Panc1 (cell line): ENCODE measurements at regions not wholly inside any gene's neighbourhood (a gene's known extent, or its start where the extent isn't known, plus 50 kb on each side); places are given as distances from the start of the nearest gene placed in this dataset.

Experiments
- ATAC-seq: fragments of 200-7000 bp; cut with Tn5 transposase; 2 replicates; pipeline ENCODE4 v1.9.1; 2020; ENCODE audit warnings: mild to moderate bottlenecking, moderate library complexity
- BruUV-seq: library from RNA; stranded (reverse); fragments of 400-500 nt; replicated peaks from 2 replicates; lab custom pipeline; 2021; lab: Mats Ljungman, UMichigan
- CTCF ChIA-PET: fragments of 300-600 bp; sonication (Branson Sonifier 250); formaldehyde crosslinking; loops from one replicate; lab custom pipeline; 2022; ENCODE audit warnings: antibody characterized with exemption; lab: Charles Lee
- POLR2A ChIA-PET: fragments of 300-600 bp; sonication (Branson Sonifier 250); formaldehyde crosslinking; loops from one replicate; lab custom pipeline; 2022; ENCODE audit warnings: antibody characterized with exemption; lab: Charles Lee
- DNase-seq: peaks from one replicate; pipeline ENCODE4 v3.0.0-alpha.2; 2010; ENCODE audit warnings: low read depth, low spot score
- H3K27ac ChIP-seq: 2 replicates; pipeline ENCODE4 v1.5.1; 2011; ENCODE audit warnings: mild to moderate bottlenecking, low read length, inconsistent platforms
- H3K27me3 ChIP-seq: fragments of 200-500 bp; sonication (Bioruptor generic); 2 replicates; pipeline ENCODE4 v1.6.0; 2014; ENCODE audit warnings: low read length, inconsistent platforms; ENCODE audit not compliant: control insufficient read depth, insufficient read depth
- H3K36me3 ChIP-seq: fragments of 200-500 bp; sonication (Bioruptor generic); 2 replicates; pipeline ENCODE4 v1.5.1; 2014; ENCODE audit warnings: inconsistent platforms, mild to moderate bottlenecking, low read length, moderate library complexity; ENCODE audit not compliant: control insufficient read depth, insufficient read depth
- H3K4me1 ChIP-seq: 2 replicates; pipeline ENCODE4 v1.5.1; 2011; ENCODE audit warnings: inconsistent platforms, mild to moderate bottlenecking, low read length, moderate library complexity; ENCODE audit not compliant: control insufficient read depth, insufficient read depth
- H3K4me3 ChIP-seq, 2 experiments: 2 replicates each; pipeline ENCODE4 v1.5.1; 2011 to 2012; ENCODE audit warnings: low read depth in 2 of 2, low read length in 2 of 2, mild to moderate bottlenecking in 2 of 2, inconsistent platforms in 1 of 2, moderate library complexity in 1 of 2
- H3K9me3 ChIP-seq: fragments of 200-500 bp; sonication (Bioruptor generic); 2 replicates; pipeline ENCODE4 v1.5.1; 2014; ENCODE audit warnings: low read depth, mild to moderate bottlenecking, inconsistent platforms, low read length, moderate library complexity; ENCODE audit not compliant: control insufficient read depth, insufficient read depth
- POLR2AphosphoS5 ChIP-seq: IDR thresholded peaks from 2 replicates; pipeline ENCODE4 v1.6.1; 2012; ENCODE audit warnings: mild to moderate bottlenecking, low read depth, low read length, moderate library complexity
- SIN3A ChIP-seq: IDR thresholded peaks from 2 replicates; pipeline ENCODE4 v1.6.1; 2012; ENCODE audit warnings: low read depth, mild to moderate bottlenecking, low read length, moderate library complexity, borderline replicate concordance; ENCODE audit not compliant: insufficient read depth
- TCF7L2 ChIP-seq: IDR thresholded peaks from 2 replicates; pipeline ENCODE4 v1.6.1; 2011; ENCODE audit warnings: mild to moderate bottlenecking, low read depth, low read length, inconsistent platforms
- in situ Hi-C: cut with HindIII; loops from 2 replicates; pipeline ENCODE4 v1.10.0; 2016; ENCODE audit warnings: low sequenced_read_pairs, low pct_unique_long_range_greater_than_20kb
- intact Hi-C: fragments of 100-400 bp; cut with micrococcal nuclease; formaldehyde crosslinking; loops from one replicate; pipeline ENCODE4 v1.10.0; 2022; ENCODE audit not compliant: unreplicated experiment
- TF ChIP-seq, protein P1 (sequence below): fragments of 450-650 bp; IDR thresholded peaks from 2 replicates; pipeline ENCODE4 v1.5.1; 2017; ENCODE audit warnings: mild to moderate bottlenecking
- TF ChIP-seq, protein P2 (sequence below), 2 experiments: IDR thresholded peaks; 2 replicates each; pipeline ENCODE4 v1.6.1; 2011 to 2012; ENCODE audit warnings: low read depth in 2 of 2, control low read depth in 1 of 2, low read length in 1 of 2, mild to moderate bottlenecking in 1 of 2, moderate library complexity in 1 of 2; ENCODE audit not compliant: insufficient read depth in 1 of 2

DNA sequence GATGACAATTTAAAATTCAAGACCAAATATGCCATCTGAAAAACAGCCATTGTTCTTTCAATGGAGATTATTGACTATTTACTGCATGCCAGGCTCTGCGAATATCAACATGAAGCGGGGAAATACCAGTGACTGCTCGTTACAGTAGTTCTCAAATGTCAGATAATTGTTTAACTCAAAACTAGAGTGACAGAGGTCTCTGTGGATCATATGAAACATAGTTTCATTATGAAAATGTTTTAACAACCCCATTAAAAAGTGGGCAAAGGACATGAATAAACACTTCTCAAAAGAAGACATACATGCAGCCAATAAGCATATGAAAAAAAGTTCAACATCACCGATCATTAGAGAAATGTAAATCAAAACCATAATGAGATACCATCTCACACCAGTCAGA lies 50.0 kb upstream of the GPR149 start:
- TF ChIP-seq POLR2AphosphoS5 (no peak), SIN3A (no peak), TCF7L2 (no peak)
- TF ChIP-seq, protein P1, sequence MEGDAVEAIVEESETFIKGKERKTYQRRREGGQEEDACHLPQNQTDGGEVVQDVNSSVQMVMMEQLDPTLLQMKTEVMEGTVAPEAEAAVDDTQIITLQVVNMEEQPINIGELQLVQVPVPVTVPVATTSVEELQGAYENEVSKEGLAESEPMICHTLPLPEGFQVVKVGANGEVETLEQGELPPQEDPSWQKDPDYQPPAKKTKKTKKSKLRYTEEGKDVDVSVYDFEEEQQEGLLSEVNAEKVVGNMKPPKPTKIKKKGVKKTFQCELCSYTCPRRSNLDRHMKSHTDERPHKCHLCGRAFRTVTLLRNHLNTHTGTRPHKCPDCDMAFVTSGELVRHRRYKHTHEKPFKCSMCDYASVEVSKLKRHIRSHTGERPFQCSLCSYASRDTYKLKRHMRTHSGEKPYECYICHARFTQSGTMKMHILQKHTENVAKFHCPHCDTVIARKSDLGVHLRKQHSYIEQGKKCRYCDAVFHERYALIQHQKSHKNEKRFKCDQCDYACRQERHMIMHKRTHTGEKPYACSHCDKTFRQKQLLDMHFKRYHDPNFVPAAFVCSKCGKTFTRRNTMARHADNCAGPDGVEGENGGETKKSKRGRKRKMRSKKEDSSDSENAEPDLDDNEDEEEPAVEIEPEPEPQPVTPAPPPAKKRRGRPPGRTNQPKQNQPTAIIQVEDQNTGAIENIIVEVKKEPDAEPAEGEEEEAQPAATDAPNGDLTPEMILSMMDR: no peak
- TF ChIP-seq, protein P2, sequence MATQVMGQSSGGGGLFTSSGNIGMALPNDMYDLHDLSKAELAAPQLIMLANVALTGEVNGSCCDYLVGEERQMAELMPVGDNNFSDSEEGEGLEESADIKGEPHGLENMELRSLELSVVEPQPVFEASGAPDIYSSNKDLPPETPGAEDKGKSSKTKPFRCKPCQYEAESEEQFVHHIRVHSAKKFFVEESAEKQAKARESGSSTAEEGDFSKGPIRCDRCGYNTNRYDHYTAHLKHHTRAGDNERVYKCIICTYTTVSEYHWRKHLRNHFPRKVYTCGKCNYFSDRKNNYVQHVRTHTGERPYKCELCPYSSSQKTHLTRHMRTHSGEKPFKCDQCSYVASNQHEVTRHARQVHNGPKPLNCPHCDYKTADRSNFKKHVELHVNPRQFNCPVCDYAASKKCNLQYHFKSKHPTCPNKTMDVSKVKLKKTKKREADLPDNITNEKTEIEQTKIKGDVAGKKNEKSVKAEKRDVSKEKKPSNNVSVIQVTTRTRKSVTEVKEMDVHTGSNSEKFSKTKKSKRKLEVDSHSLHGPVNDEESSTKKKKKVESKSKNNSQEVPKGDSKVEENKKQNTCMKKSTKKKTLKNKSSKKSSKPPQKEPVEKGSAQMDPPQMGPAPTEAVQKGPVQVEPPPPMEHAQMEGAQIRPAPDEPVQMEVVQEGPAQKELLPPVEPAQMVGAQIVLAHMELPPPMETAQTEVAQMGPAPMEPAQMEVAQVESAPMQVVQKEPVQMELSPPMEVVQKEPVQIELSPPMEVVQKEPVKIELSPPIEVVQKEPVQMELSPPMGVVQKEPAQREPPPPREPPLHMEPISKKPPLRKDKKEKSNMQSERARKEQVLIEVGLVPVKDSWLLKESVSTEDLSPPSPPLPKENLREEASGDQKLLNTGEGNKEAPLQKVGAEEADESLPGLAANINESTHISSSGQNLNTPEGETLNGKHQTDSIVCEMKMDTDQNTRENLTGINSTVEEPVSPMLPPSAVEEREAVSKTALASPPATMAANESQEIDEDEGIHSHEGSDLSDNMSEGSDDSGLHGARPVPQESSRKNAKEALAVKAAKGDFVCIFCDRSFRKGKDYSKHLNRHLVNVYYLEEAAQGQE (IDR thresholded peaks at IDR 0.05; ENCODE audit: insufficient read depth in 1 of 2, low read depth in 2 of 2, low read length in 1 of 2): no peak
- Histone ChIP-seq H3K36me3 (no peaks in the 10 kb centered on the region), H3K4me3 (no peak overlapping the region), H3K9me3 (no peaks in the 10 kb centered on the region), H3K27ac (no peak overlapping the region), H3K4me1 (no peaks in the 10 kb centered on the region), H3K27me3 (no peaks in the 10 kb centered on the region)
- in situ Hi-C loops (no loop called here), intact Hi-C loops (no loop called here)
- POLR2A ChIA-PET: no interaction called here
- CTCF ChIA-PET: no interaction called here
- no TSS peak for BruUV-seq
- DNase-seq (no peak), ATAC-seq (no peak)
